ENCODE measurements at regions not wholly inside any gene's neighbourhood (a gene's known extent, or its start where the extent isn't known, plus 50 kb on each side); places are given as distances from the start of the nearest gene placed in this dataset.
"Not testable (repeated sequence)": the region's sequence is repeated elsewhere in the genome, so short reads cannot be mapped to it uniquely, and the experiment has no call there.

- DNase-seq: no peak
Observed at GRCh38 chr4:187501731-187502130, 493.8 kb upstream of the ZFP42 start.

GRCh38 chr4:187504974-187505797 lies 490.4 kb upstream of the ZFP42 start:
- no peak for DNase-seq

GRCh38 chr4:187505798-187506141 lies 489.8 kb upstream of the ZFP42 start:
- not testable (repeated sequence) for DNase-seq

- DNase-seq: no peak
Observed at GRCh38 chr4:187516224-187516623, 479.3 kb upstream of the ZFP42 start.

GRCh38 chr4:187541666-187542065 lies 453.9 kb upstream of the ZFP42 start:
- no peak for DNase-seq

- no peak for DNase-seq
Observed at GRCh38 chr4:187544461-187545053, 451.0 kb upstream of the ZFP42 start.

GRCh38 chr4:187547316-187547715 lies 448.3 kb upstream of the ZFP42 start:
- DNase-seq: no peak

GRCh38 chr4:187550256-187550950 lies 445.2 kb upstream of the ZFP42 start:
- peak; percentile 40 for DNase-seq

GRCh38 chr4:187552781-187553180 lies 442.8 kb upstream of the ZFP42 start:
- no peak for DNase-seq

GRCh38 chr4:187555174-187555573 lies 440.4 kb upstream of the ZFP42 start:
- DNase-seq: no peak

- DNase-seq: no peak
Observed at GRCh38 chr4:187558391-187558790, 437.2 kb upstream of the ZFP42 start.

- DNase-seq: no peak
Observed at GRCh38 chr4:187562345-187562744, 433.2 kb upstream of the ZFP42 start.

- no peak for DNase-seq
Observed at GRCh38 chr4:187565416-187565815, 430.2 kb upstream of the ZFP42 start.

- no peak for DNase-seq
Observed at GRCh38 chr4:187569871-187570270, 425.7 kb upstream of the ZFP42 start.

- no peak for DNase-seq
Observed at GRCh38 chr4:187575706-187576105, 419.9 kb upstream of the ZFP42 start.

- peak; percentile 1 for DNase-seq
Observed at GRCh38 chr4:187576751-187577150, 418.8 kb upstream of the ZFP42 start.

- peak; percentile 52 for DNase-seq
Observed at GRCh38 chr4:187577941-187578480, 417.6 kb upstream of the ZFP42 start.

GRCh38 chr4:187586892-187587291 lies 408.7 kb upstream of the ZFP42 start:
- DNase-seq: no peak

- DNase-seq: peak; percentile 50
Observed at GRCh38 chr4:187598196-187598595, 397.4 kb upstream of the ZFP42 start.

GRCh38 chr4:187602339-187603092 lies 393.1 kb upstream of the ZFP42 start:
- peak; percentile 77 for DNase-seq

- peak; percentile 98 for DNase-seq
Observed at GRCh38 chr4:187603093-187604025, 392.2 kb upstream of the ZFP42 start.

- no peak for DNase-seq
Observed at GRCh38 chr4:187604984-187605383, 390.6 kb upstream of the ZFP42 start.

Measured in fibroblast of skin of abdomen (primary cell).